GM19468 (cell line): ENCODE measurements at regions not wholly inside any gene's neighbourhood (a gene's known extent, or its start where the extent isn't known, plus 50 kb on each side); places are given as distances from the start of the nearest gene placed in this dataset.
"Not testable (repeated sequence)": the region's sequence is repeated elsewhere in the genome, so short reads cannot be mapped to it uniquely, and the experiment has no call there.

ENCODE experiments used
- ATAC-seq: cut with Tn5 transposase; IDR thresholded peaks from one replicate; pipeline ENCODE4 v1.9.1; 2021; ENCODE audit warnings: mild to moderate bottlenecking, moderate library complexity, moderate number of reproducible peaks; ENCODE audit not compliant: unreplicated experiment; ENCODE audit errors: extremely low read depth

DNA sequence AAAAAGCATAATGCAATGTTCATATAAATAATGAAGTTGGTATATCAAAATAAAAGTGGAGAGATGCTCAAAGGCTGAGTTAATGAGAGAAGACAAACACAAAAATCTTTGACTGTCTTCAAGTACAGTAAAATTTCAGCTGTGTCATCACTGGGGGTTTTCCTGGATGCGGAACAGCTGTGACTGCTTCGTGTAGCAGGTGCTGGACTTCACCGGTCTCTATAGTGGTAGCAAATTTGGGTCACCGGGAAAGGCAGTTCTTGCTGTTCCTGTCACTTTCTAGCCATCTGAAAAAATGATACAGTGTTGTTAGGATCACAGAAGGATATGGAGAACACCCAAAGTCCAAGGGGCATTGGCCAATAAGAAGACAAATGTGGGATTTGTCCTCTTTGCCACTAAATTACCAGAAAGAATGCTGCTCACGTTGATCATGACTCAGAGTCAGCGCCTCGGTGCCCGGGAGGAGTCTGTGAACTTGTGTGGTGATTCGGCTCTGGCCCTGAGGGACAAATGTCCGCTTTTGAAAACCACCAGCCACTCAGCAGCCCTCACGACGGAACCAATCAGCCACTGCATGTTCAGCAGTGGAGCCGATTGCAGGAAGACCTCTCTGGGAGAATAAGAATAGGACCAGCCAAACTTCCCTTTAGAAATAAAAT is 230.1 kb upstream of the FAT1 start:
- no peak for ATAC-seq

- ATAC-seq = no peak
Measured at GRCh38 chr4:186954509-186954908, 230.9 kb upstream of the FAT1 start.

DNA sequence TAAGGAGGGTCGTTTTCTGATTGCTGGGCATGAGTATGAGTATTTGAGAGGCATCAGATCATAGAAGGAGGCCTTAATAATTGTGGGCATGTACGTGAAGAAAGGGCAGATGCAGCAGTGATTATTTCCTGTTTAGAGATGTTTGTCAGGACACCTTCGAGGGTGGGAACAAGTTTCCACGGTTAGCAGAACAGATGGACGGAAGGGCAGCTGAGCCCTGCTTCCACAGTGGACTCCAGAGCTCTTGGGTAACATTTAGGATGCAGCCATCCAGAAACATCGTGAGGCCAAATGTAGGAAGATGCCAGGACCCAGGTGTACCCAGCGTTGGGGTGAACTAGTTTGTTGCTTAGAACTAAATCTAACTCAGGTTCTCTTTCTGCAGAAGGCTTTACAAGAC is 231.3 kb upstream of the FAT1 start:
- ATAC-seq = no peak

DNA sequence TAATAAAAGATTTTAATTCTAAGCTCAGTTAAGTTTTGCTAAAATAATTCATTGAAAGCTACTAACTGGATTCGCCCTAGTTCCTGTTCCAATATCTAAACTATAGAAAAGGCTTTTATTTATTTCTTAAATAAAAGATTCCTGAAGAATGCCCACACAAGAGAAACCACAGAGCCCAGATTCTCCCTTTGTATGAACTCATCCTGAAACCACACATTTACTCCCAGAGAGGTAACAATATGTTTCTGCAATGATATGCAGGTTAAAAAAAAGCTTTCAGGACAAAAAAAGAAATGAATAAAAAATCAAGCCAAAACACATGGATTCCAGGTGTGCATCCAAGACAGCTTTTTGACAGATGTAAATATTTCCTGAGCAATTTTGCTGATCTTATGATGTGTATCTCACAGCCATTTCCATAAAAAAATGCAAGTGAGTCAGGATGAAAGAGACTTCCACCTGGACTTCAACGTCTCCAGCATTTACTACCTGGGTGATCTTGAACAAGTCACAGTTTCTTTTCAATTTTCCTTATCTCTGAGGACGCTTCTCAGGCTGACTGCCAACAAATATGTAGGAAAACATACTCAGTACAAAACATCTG is 234.4 kb upstream of the FAT1 start:
- no peak for ATAC-seq

DNA sequence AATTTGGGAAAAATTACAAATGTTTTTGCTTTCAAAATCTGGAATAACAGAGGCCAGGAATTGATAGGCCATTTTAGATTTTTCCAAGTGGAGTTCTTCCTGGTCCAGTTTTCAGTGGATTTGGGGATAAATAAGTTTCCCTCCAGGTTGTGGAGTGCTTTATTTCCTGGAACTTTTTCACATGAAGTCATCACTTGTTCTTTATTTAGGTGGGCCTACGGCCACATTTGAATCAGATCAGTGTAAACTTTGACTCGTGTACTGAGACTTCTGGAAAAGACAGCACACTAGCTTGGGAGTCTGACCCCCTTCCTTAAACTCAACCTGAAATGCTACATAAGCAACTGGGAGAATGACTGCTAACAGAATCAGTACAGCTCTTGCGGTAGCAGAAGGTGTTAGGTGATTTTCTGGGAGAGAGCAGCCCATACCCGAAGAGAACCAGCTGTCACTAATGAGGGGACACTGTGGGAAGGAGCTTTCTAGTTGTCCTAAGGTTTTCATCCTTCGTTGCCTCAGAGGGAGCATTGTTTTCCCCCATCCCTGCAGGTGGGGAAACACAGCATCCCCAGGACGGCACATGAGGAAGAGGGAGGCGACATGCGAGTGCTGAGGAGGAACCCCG is 235.2 kb upstream of the FAT1 start:
- ATAC-seq = no peak

GRCh38 chr4:186979961-186980745 is 256.5 kb upstream of the FAT1 start:
- ATAC-seq = no peak

- ATAC-seq = no peak
Measured at GRCh38 chr4:186981161-186981560, 257.5 kb upstream of the FAT1 start.

DNA sequence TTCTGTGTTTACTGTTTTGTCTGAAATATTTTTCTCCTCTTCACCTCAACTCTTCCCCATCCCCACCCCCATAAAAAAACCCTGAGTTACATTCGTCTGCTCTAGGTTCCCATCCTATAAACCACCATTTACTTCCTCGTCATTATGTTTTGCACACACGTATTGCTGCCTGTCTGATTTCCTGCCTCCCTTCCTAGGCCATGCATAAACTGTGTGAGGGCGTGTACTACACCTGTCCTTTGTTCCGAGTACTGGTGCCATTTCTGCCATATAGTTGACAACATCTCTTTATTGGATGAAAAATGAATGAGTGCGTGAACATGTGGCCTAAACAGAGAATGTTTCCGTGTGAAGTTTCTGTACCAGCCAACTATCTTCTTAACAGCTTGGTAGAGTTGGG is 258.5 kb upstream of the FAT1 start:
- no peak for ATAC-seq

DNA sequence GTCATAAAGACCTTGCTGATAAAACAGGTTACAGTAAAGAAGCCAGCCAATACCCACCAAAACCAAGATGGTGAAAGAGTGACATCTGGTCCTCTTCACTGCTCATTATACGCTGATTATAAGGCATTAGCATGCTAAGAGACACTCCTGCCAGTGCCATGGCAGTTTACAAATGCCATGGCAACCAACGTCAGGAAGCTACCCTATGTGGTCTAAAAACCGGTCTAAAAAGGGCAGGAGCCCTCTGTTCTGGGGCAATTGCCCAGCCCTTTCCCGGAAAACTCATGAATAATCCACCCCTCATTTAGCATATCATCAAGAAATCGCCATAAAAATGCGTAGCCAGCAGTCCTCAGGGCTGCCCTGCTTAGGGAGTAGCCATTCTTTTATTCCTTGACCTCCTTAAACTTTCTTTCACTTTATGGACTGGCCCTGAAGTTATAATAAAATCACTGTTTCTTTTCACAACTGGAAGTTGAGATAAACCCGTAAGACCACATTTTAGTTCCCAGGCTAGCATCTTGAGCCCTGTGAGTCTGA is 260.5 kb upstream of the FAT1 start:
- ATAC-seq = no peak

GRCh38 chr4:186999686-187000085 is 276.0 kb upstream of the FAT1 start:
- no peak for ATAC-seq

- no peak for ATAC-seq
Measured at GRCh38 chr4:187000281-187000680, 276.6 kb upstream of the FAT1 start.

- ATAC-seq = not testable (repeated sequence)
Measured at GRCh38 chr4:187002133-187002532, 278.5 kb upstream of the FAT1 start.

GRCh38 chr4:187004628-187005027 is 281.0 kb upstream of the FAT1 start:
- no peak for ATAC-seq

GRCh38 chr4:187006189-187006618 is 282.5 kb upstream of the FAT1 start:
- no peak for ATAC-seq

- ATAC-seq = no peak
Measured at GRCh38 chr4:187010052-187010451, 286.4 kb upstream of the FAT1 start.

GRCh38 chr4:187016101-187016500 is 292.4 kb upstream of the FAT1 start:
- ATAC-seq = no peak

GRCh38 chr4:187017147-187017546 is 293.5 kb upstream of the FAT1 start:
- ATAC-seq = no peak

DNA sequence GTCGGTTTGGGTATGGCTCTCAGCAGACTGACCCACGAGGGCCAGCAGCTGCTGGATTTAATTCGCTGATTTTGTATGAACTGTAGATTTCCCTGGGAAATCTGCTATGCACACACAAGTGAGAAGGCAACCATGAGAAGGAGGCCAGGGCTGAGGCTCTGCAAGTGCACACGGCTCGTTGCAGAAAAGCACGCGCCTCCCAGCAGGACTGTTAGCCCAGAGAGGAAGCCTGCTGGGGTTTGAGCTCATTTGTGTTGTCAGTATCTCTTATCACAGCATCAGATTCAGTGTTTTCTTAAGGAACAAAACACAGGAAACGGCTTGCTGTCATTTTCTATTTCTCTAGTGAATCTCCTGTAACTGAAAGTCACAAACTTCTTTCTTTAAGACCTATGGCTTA is 296.2 kb upstream of the FAT1 start:
- no peak for ATAC-seq

- no peak for ATAC-seq
Measured at GRCh38 chr4:187020676-187021075, 297.0 kb upstream of the FAT1 start.

DNA sequence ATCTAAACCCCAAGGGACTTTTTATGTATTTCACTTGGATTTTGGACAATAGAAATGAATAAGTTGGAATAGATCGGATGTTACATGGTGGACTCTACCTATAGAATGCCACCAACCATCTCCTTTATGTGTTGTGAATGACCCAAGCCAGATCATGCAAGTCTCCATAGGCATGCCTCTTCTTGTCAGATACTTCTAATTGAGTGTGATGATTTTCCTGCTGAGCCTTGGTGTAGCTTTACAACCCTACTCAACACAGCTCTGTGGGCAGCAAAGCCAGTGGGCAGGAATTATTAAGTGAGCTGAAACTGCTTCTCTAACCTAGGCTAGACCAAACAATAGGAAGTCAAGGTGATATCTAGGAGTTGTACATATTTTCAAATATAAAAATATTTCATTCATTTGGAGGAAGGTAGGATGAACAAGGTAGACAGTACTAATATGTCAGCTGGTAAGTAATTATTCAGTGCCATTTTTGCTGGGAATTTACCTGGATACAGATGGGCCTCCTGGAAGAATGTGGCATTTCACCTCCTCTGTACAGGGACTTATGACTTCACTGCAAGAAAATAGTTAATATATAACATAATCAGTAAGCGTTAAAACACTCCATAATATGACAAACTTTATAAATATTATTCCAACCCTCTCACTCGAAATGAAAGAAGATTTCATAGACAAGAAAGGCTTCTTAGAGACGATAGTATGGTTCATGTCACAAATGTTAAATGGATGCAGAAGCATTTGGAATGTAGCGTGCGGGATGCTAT is 298.0 kb upstream of the FAT1 start:
- no peak for ATAC-seq
